Smooth muscle cell (in vitro differentiated cells): ENCODE measurements at regions not wholly inside any gene's neighbourhood (a gene's known extent, or its start where the extent isn't known, plus 50 kb on each side); places are given as distances from the start of the nearest gene placed in this dataset.

Experiments
- DNase-seq: peaks from one replicate; lab custom pipeline; 2025; ENCODE audit not compliant: unreplicated experiment; lab: John Stamatoyannopoulos, UW
- H2AFZ ChIP-seq: fragments of 200-600 bp; sonication (generic); 2 replicates; pipeline ENCODE4 v1.6.0; 2016; ENCODE audit warnings: antibody characterized with exemption, low read depth, mild to moderate bottlenecking
- H3F3A ChIP-seq: fragments of 200-600 bp; sonication (generic); 2 replicates; pipeline ENCODE4 v1.6.0; 2017; ENCODE audit warnings: antibody characterized with exemption, low read depth
- H3K27ac ChIP-seq: fragments of 200-600 bp; sonication (generic); 2 replicates; pipeline ENCODE4 v1.5.1; 2016; ENCODE audit warnings: low read depth, mild to moderate bottlenecking
- H3K27me3 ChIP-seq: fragments of 200-600 bp; sonication (generic); 2 replicates; pipeline ENCODE4 v1.6.1; 2016; ENCODE audit warnings: low read depth, mild to moderate bottlenecking
- H3K36me3 ChIP-seq: fragments of 200-600 bp; sonication (generic); 2 replicates; pipeline ENCODE4 v1.5.1; 2016; ENCODE audit warnings: low read depth
- H3K4me1 ChIP-seq: fragments of 200-600 bp; sonication (generic); 2 replicates; pipeline ENCODE4 v1.5.1; 2016; ENCODE audit warnings: low read depth
- H3K4me2 ChIP-seq: fragments of 200-600 bp; sonication (generic); 2 replicates; pipeline ENCODE4 v1.6.0; 2016; ENCODE audit warnings: mild to moderate bottlenecking
- H3K4me3 ChIP-seq: fragments of 200-600 bp; sonication (generic); 2 replicates; pipeline ENCODE4 v1.5.1; 2016; ENCODE audit warnings: mild to moderate bottlenecking
- H3K79me2 ChIP-seq: fragments of 200-600 bp; sonication (generic); 2 replicates; pipeline ENCODE4 v1.6.0; 2016; ENCODE audit warnings: low read depth, mild to moderate bottlenecking
- H3K9ac ChIP-seq: fragments of 200-600 bp; sonication (generic); 2 replicates; pipeline ENCODE4 v1.6.0; 2016; ENCODE audit warnings: low read depth
- H3K9me3 ChIP-seq: fragments of 200-600 bp; sonication (generic); replicated peaks from 2 replicates; pipeline ENCODE4 v1.5.1; 2016; ENCODE audit warnings: low read depth
- H4K20me1 ChIP-seq: fragments of 200-600 bp; sonication (generic); 2 replicates; pipeline ENCODE4 v1.6.0; 2016; ENCODE audit warnings: low read depth
- WGBS: methylation state at CpG from one replicate; pipeline ENCODE4 v1.1.7; 2016; ENCODE audit warnings: low lambda C conversion rate; 5-methylcytosine and 5-hydroxymethylcytosine counted together
- TF ChIP-seq, protein P1 (sequence below): fragments of 200-600 bp; sonication (generic); IDR thresholded peaks from 2 replicates; pipeline ENCODE4 v1.5.1; 2017; ENCODE audit warnings: borderline replicate concordance, mild to moderate bottlenecking, antibody characterized with exemption; ENCODE audit not compliant: insufficient read depth, poor library complexity, severe bottlenecking

DNA sequence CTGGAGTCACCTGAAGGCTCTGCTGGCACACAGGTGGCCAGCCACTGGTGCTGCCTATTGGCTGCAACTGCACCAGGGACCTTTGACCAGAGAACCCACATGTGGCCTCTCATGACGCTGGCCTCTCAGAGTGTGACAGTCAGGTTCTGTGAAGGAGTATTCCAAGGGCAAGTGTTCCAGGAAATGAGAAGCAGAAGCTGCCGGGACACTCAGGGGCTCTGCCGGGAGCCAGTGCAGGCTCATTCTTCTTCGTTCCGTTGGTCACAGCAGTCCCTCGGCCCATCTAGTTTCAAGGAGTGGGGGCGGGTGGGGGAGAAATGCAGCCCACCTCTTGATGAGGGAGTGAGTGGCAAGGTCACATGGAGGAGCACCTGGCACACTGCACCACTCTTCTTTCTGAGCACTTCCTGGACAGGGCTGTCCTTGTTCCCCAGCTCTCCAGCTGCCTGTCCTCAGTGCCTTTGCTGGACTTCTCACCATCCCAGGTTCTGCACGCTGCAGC, 237.5 kb downstream of the GADD45G start:
- no peaks in the 10 kb centered on the region for H3K4me1 ChIP-seq
- H3K27me3 ChIP-seq = no peaks in the 10 kb centered on the region
- no peaks in the 10 kb centered on the region for H3F3A ChIP-seq
- no peak overlapping the region for H3K4me3 ChIP-seq
- H3K9me3 ChIP-seq = no peaks in the 10 kb centered on the region
- H3K27ac ChIP-seq = no peak overlapping the region
- H3K79me2 ChIP-seq = no peaks in the 10 kb centered on the region
- no peaks in the 10 kb centered on the region for H3K36me3 ChIP-seq
- H2AFZ ChIP-seq = no peak overlapping the region
- TF ChIP-seq, protein P1, sequence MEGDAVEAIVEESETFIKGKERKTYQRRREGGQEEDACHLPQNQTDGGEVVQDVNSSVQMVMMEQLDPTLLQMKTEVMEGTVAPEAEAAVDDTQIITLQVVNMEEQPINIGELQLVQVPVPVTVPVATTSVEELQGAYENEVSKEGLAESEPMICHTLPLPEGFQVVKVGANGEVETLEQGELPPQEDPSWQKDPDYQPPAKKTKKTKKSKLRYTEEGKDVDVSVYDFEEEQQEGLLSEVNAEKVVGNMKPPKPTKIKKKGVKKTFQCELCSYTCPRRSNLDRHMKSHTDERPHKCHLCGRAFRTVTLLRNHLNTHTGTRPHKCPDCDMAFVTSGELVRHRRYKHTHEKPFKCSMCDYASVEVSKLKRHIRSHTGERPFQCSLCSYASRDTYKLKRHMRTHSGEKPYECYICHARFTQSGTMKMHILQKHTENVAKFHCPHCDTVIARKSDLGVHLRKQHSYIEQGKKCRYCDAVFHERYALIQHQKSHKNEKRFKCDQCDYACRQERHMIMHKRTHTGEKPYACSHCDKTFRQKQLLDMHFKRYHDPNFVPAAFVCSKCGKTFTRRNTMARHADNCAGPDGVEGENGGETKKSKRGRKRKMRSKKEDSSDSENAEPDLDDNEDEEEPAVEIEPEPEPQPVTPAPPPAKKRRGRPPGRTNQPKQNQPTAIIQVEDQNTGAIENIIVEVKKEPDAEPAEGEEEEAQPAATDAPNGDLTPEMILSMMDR = no peak
- DNase-seq = no peak
- H3K4me2 ChIP-seq = no peak overlapping the region
- no peaks in the 10 kb centered on the region for H4K20me1 ChIP-seq
- H3K9ac ChIP-seq = no peak overlapping the region
- WGBS = 95% methylated on average over 8 of the region's 8 CpGs

DNA sequence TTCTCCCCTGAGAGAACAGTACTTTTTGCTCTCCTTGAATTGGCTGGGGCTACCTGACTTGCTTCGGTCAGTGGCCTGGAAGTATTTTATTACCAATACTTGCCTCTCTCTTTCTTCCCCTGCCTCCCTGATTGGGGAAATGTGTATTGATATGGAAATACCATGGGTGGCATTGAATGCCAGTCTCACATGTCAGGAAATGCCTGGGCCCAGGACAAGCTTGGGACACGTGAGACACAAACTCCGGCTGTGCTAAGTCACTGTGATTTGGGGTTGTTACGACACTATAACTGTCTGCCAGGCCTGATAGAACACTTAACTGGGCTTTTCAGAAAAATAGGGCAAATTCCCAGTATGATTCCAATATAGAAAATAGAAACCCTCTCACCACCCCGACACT, 238.3 kb downstream of the GADD45G start:
- WGBS = 83% methylated on average over 5 of the region's 5 CpGs
- no peaks in the 10 kb centered on the region for H3F3A ChIP-seq
- TF ChIP-seq, protein P1 = no peak
- no peaks in the 10 kb centered on the region for H4K20me1 ChIP-seq
- H3K4me2 ChIP-seq = no peak overlapping the region
- no peaks in the 10 kb centered on the region for H3K36me3 ChIP-seq
- no peak overlapping the region for H3K27ac ChIP-seq
- no peak overlapping the region for H3K9ac ChIP-seq
- DNase-seq = no peak
- no peak overlapping the region for H2AFZ ChIP-seq
- no peaks in the 10 kb centered on the region for H3K4me1 ChIP-seq
- no peaks in the 10 kb centered on the region for H3K79me2 ChIP-seq
- no peaks in the 10 kb centered on the region for H3K9me3 ChIP-seq
- no peaks in the 10 kb centered on the region for H3K27me3 ChIP-seq
- H3K4me3 ChIP-seq = no peak overlapping the region

DNA sequence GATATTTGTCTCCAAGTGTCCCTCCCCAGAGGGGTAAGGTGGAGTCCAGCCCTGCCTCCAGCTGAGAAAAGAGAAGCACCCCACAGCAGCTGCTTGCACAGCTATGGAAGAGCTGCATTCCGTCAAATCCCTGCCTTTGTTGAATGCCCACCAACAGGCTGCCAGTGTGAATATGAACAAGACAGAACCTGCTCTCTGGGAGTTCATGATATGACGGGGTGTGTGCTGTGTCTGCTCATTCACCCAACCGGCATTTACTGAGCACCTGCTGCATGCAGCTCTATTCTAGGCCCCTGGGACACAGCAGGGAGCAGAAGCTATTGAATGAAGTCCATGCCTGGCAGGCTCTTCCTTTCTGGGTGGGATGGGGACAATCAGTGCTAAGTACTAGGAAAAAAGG, 238.8 kb downstream of the GADD45G start:
- no peak for DNase-seq
- no peaks in the 10 kb centered on the region for H3K36me3 ChIP-seq
- H3K9me3 ChIP-seq = no peaks in the 10 kb centered on the region
- no peaks in the 10 kb centered on the region for H3K27me3 ChIP-seq
- no peak overlapping the region for H3K9ac ChIP-seq
- H3K4me2 ChIP-seq = no peak overlapping the region
- 92% methylated on average over 3 of the region's 3 CpGs for WGBS
- H3F3A ChIP-seq = no peaks in the 10 kb centered on the region
- TF ChIP-seq, protein P1 = no peak
- no peak overlapping the region for H2AFZ ChIP-seq
- H3K4me1 ChIP-seq = no peaks in the 10 kb centered on the region
- no peak overlapping the region for H3K27ac ChIP-seq
- no peaks in the 10 kb centered on the region for H3K79me2 ChIP-seq
- H4K20me1 ChIP-seq = no peaks in the 10 kb centered on the region
- no peak overlapping the region for H3K4me3 ChIP-seq

DNA sequence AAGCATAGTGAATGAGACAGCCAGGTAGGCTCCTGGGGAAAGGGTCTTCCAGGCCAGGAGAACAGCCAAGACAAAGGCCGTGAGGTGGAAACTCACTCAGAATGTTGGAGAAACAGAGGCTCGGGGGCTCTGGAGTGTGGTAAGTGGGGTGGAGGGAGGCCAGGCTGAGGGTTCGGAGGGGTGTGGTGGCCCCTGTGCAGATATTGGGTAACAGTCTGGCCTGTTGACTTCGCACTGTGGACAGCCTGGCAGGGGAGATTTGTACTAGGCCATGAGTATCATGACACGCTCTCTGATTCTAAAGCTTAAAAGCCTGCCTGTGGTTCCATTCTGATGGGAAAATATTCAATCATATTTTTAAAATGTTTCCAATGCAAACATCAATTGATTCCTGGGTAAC, 239.3 kb downstream of the GADD45G start:
- no peaks in the 10 kb centered on the region for H3K9me3 ChIP-seq
- H2AFZ ChIP-seq = no peak overlapping the region
- WGBS = 91% methylated on average over 5 of the region's 5 CpGs
- no peaks in the 10 kb centered on the region for H3F3A ChIP-seq
- H3K36me3 ChIP-seq = no peaks in the 10 kb centered on the region
- no peak overlapping the region for H3K9ac ChIP-seq
- no peak for DNase-seq
- H3K27ac ChIP-seq = no peak overlapping the region
- no peaks in the 10 kb centered on the region for H3K4me1 ChIP-seq
- no peak overlapping the region for H3K4me3 ChIP-seq
- no peak overlapping the region for H3K4me2 ChIP-seq
- H3K27me3 ChIP-seq = no peaks in the 10 kb centered on the region
- no peaks in the 10 kb centered on the region for H3K79me2 ChIP-seq
- H4K20me1 ChIP-seq = no peaks in the 10 kb centered on the region
- TF ChIP-seq, protein P1 = no peak
